H9 (cell line): ENCODE measurements at regions not wholly inside any gene's neighbourhood (a gene's known extent, or its start where the extent isn't known, plus 50 kb on each side); places are given as distances from the start of the nearest gene placed in this dataset.

Experiments
- DNase-seq: peaks from one replicate; pipeline ENCODE4 v3.0.0-alpha.2; 2017
- H2AFZ ChIP-seq: one replicate; pipeline ENCODE4 v1.6.1; 2013; ENCODE audit warnings: mild to moderate bottlenecking, low read length, control low read depth, moderate library complexity
- H2AK5ac ChIP-seq: 2 replicates; pipeline ENCODE4 v1.6.1; 2013; ENCODE audit warnings: low read length, control low read depth, mixed read lengths; ENCODE audit not compliant: insufficient read length
- H2BK120ac ChIP-seq: one replicate; pipeline ENCODE4 v1.6.1; 2013; ENCODE audit warnings: low read depth, mild to moderate bottlenecking, low read length, control low read depth, inconsistent platforms; ENCODE audit not compliant: poor library complexity, severe bottlenecking
- H2BK12ac ChIP-seq: 2 replicates; pipeline ENCODE4 v1.6.1; 2013; ENCODE audit warnings: low read length, control low read depth, mixed read lengths, low read depth; ENCODE audit not compliant: insufficient read length
- H2BK15ac ChIP-seq: 2 replicates; pipeline ENCODE4 v1.6.1; 2013; ENCODE audit warnings: low read depth, low read length, control low read depth
- H2BK20ac ChIP-seq: one replicate; pipeline ENCODE4 v1.6.1; 2013; ENCODE audit warnings: low read depth, mild to moderate bottlenecking, low read length, control low read depth, inconsistent platforms; ENCODE audit not compliant: poor library complexity, severe bottlenecking
- H2BK5ac ChIP-seq: 2 replicates; pipeline ENCODE4 v1.6.1; 2013; ENCODE audit warnings: low read length, control low read depth, mixed read lengths; ENCODE audit not compliant: insufficient read length
- H3K14ac ChIP-seq: 2 replicates; pipeline ENCODE4 v1.6.1; 2013; ENCODE audit warnings: low read length, control low read depth; ENCODE audit not compliant: insufficient read depth
- H3K18ac ChIP-seq: 2 replicates; pipeline ENCODE4 v1.6.1; 2013; ENCODE audit warnings: low read depth, mild to moderate bottlenecking, mixed read lengths, low read length, control low read depth; ENCODE audit not compliant: insufficient read length
- H3K23ac ChIP-seq: 2 replicates; pipeline ENCODE4 v1.6.1; 2013; ENCODE audit warnings: low read length, control low read depth, mixed read lengths, low read depth; ENCODE audit not compliant: insufficient read length
- H3K23me2 ChIP-seq: 2 replicates; pipeline ENCODE4 v1.6.1; 2013; ENCODE audit warnings: low read depth, mild to moderate bottlenecking, mixed read lengths, low read length, control low read depth; ENCODE audit not compliant: insufficient read length, poor library complexity, severe bottlenecking
- H3K27ac ChIP-seq: 2 replicates; pipeline ENCODE4 v1.5.1; 2013; ENCODE audit warnings: low read length, control low read depth, mixed read lengths, low read depth; ENCODE audit not compliant: insufficient read length
- H3K27me3 ChIP-seq: 2 replicates; pipeline ENCODE4 v1.6.1; 2013; ENCODE audit warnings: low read length, control low read depth, inconsistent platforms; ENCODE audit not compliant: insufficient read depth
- H3K4ac ChIP-seq: 2 replicates; pipeline ENCODE4 v1.6.1; 2013; ENCODE audit warnings: low read depth, mild to moderate bottlenecking, control low read depth, inconsistent platforms, low read length, moderate library complexity
- H3K4me1 ChIP-seq: 2 replicates; pipeline ENCODE4 v1.6.1; 2013; ENCODE audit warnings: low read length, control low read depth, inconsistent platforms; ENCODE audit not compliant: insufficient read depth
- H3K4me2 ChIP-seq: 2 replicates; pipeline ENCODE4 v1.6.1; 2013; ENCODE audit warnings: low read length, control low read depth, mixed read lengths; ENCODE audit not compliant: insufficient read length, insufficient read depth
- H3K56ac ChIP-seq: 2 replicates; pipeline ENCODE4 v1.6.1; 2013; ENCODE audit warnings: low read depth, mild to moderate bottlenecking, mixed read lengths, low read length, control low read depth; ENCODE audit not compliant: insufficient read length
- H3K79me1 ChIP-seq: 2 replicates; pipeline ENCODE4 v1.6.1; 2013; ENCODE audit warnings: low read depth, mild to moderate bottlenecking, moderate library complexity, low read length, control low read depth, inconsistent platforms; ENCODE audit not compliant: insufficient read depth, poor library complexity, severe bottlenecking
- H3K79me2 ChIP-seq: 2 replicates; pipeline ENCODE4 v1.6.1; 2013; ENCODE audit warnings: low read length, control low read depth, inconsistent platforms; ENCODE audit not compliant: insufficient read depth
- H3K9ac ChIP-seq: 2 replicates; pipeline ENCODE4 v1.6.1; 2013; ENCODE audit warnings: low read length, control low read depth, mixed read lengths; ENCODE audit not compliant: insufficient read length; ENCODE audit errors: extremely low read depth
- H3K9me3 ChIP-seq: one replicate; pipeline ENCODE4 v1.6.1; 2013; ENCODE audit warnings: low read depth, low read length, inconsistent platforms; ENCODE audit not compliant: control insufficient read depth
- H3T11ph ChIP-seq: one replicate; pipeline ENCODE4 v1.6.1; 2013; ENCODE audit warnings: mild to moderate bottlenecking, low read length, control low read depth, inconsistent platforms
- H4K20me1 ChIP-seq: one replicate; pipeline ENCODE4 v1.6.1; 2013; ENCODE audit not compliant: control insufficient read depth, insufficient read length, insufficient read depth
- H4K5ac ChIP-seq: 2 replicates; pipeline ENCODE4 v1.6.1; 2013; ENCODE audit warnings: low read depth, mild to moderate bottlenecking, mixed read lengths, low read length, control low read depth; ENCODE audit not compliant: insufficient read length
- H4K8ac ChIP-seq: replicated peaks from 2 replicates; pipeline ENCODE4 v1.6.1; 2013; ENCODE audit warnings: low read length, control low read depth, mixed read lengths, low read depth; ENCODE audit not compliant: insufficient read length
- H4K91ac ChIP-seq: 2 replicates; pipeline ENCODE4 v1.6.1; 2013; ENCODE audit warnings: low read depth, mild to moderate bottlenecking, moderate library complexity, mixed read lengths, low read length, control low read depth; ENCODE audit not compliant: insufficient read length
- H3K27ac Mint-ChIP-seq, 3 experiments: 2 replicates in 2 of 3; 3 replicates in 1 of 3; pipeline ENCODE4 v1.8.0; 2020 to 2021; ENCODE audit warnings: mixed read lengths in 3 of 3, mild to moderate bottlenecking in 1 of 3, moderate library complexity in 1 of 3
- H3K27me3 Mint-ChIP-seq: 2 replicates; pipeline ENCODE4 v1.8.0; 2021; ENCODE audit warnings: low read depth, mild to moderate bottlenecking, moderate library complexity, mixed read lengths
- H3K36me3 Mint-ChIP-seq, 3 experiments: 2 replicates in 2 of 3; 3 replicates in 1 of 3; pipeline ENCODE4 v1.8.0; 2020 to 2021; ENCODE audit warnings: low read depth in 3 of 3, mixed read lengths in 3 of 3; ENCODE audit not compliant: insufficient read depth in 1 of 3
- H3K4me1 Mint-ChIP-seq, 2 experiments: 2 replicates each; pipeline ENCODE4 v1.8.0; 2020; ENCODE audit warnings: mixed read lengths in 2 of 2
- H3K4me3 Mint-ChIP-seq, 2 experiments: 2 replicates in 1 of 2; 3 replicates in 1 of 2; pipeline ENCODE4 v1.8.0; 2020 to 2021; ENCODE audit warnings: mild to moderate bottlenecking in 2 of 2, mixed read lengths in 2 of 2, moderate library complexity in 1 of 2
- H3K9me3 Mint-ChIP-seq, 2 experiments: 2 replicates in 1 of 2; 3 replicates in 1 of 2; pipeline ENCODE4 v1.8.0; 2020; ENCODE audit warnings: mild to moderate bottlenecking in 2 of 2, mixed read lengths in 2 of 2, moderate library complexity in 1 of 2
- TF ChIP-seq, protein P1 (sequence below): fragments of 200-600 bp; sonication (generic); conservative IDR thresholded peaks from 3 replicates; pipeline ENCODE4 v1.8.0; 2021; ENCODE audit warnings: antibody characterized with exemption, mild to moderate bottlenecking

DNA sequence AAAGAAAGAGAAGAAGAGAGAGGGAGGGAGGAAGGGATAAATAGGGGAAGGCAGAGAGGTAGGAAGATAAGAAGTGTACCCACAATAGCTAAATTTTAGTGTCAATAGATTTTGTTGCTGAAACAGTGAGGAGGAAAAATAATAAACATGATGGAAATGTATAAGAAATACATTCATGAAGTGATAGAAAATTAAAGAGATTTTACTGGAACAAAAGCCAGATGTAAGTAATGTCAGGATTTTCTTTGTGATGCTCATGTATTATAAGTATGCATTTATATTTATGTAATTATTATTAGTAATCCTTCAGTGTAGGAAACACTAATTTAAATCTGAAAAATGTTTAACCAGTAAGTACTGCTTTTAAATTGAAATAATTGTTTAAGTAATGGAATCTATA is 1125.2 kb upstream of the FANCL start:
- Mint-ChIP-seq H3K36me3 (no peaks in the 10 kb centered on the region), H3K4me1 (peaks cover 0 to 4% of the 10 kb centered on the region in 2 experiments; a peak in 1 of 4 replicates), H3K4me3 (no peak overlapping the region), H3K9me3 (no peaks in the 10 kb centered on the region; a peak in 1 of 5 replicates), H3K27ac (no peak overlapping the region), H3K27me3 (no peaks in the 10 kb centered on the region)
- H3K4me1 ChIP-seq = no peaks in the 10 kb centered on the region
- no peak overlapping the region for H3K23ac ChIP-seq
- H2BK20ac ChIP-seq = no peak overlapping the region
- H3K14ac ChIP-seq = no peak overlapping the region
- no peak overlapping the region for H3T11ph ChIP-seq
- no peak overlapping the region for H3K9ac ChIP-seq
- H3K79me2 ChIP-seq = no peaks in the 10 kb centered on the region
- H4K20me1 ChIP-seq = no peaks in the 10 kb centered on the region
- H2AK5ac ChIP-seq = no peak overlapping the region
- H3K4me2 ChIP-seq = no peak overlapping the region
- H4K8ac ChIP-seq = no peak overlapping the region
- H3K23me2 ChIP-seq = no peaks in the 10 kb centered on the region
- no peak overlapping the region for H4K5ac ChIP-seq
- no peak overlapping the region for H3K56ac ChIP-seq
- H4K91ac ChIP-seq = no peak overlapping the region
- H2AFZ ChIP-seq = no peak overlapping the region
- DNase-seq = no peak
- H3K4ac ChIP-seq = no peak overlapping the region
- H2BK5ac ChIP-seq = no peak overlapping the region
- no peaks in the 10 kb centered on the region for H3K27me3 ChIP-seq
- H2BK120ac ChIP-seq = no peak overlapping the region
- H3K27ac ChIP-seq = no peak overlapping the region
- no peaks in the 10 kb centered on the region for H3K79me1 ChIP-seq
- no peak overlapping the region for H2BK15ac ChIP-seq
- no peak overlapping the region for H3K18ac ChIP-seq
- TF ChIP-seq, protein P1, sequence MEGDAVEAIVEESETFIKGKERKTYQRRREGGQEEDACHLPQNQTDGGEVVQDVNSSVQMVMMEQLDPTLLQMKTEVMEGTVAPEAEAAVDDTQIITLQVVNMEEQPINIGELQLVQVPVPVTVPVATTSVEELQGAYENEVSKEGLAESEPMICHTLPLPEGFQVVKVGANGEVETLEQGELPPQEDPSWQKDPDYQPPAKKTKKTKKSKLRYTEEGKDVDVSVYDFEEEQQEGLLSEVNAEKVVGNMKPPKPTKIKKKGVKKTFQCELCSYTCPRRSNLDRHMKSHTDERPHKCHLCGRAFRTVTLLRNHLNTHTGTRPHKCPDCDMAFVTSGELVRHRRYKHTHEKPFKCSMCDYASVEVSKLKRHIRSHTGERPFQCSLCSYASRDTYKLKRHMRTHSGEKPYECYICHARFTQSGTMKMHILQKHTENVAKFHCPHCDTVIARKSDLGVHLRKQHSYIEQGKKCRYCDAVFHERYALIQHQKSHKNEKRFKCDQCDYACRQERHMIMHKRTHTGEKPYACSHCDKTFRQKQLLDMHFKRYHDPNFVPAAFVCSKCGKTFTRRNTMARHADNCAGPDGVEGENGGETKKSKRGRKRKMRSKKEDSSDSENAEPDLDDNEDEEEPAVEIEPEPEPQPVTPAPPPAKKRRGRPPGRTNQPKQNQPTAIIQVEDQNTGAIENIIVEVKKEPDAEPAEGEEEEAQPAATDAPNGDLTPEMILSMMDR = no peak
- H2BK12ac ChIP-seq = no peak overlapping the region
- no peaks in the 10 kb centered on the region for H3K9me3 ChIP-seq
